ENCODE measurements at regions not wholly inside any gene's neighbourhood (a gene's known extent, or its start where the extent isn't known, plus 50 kb on each side); places are given as distances from the start of the nearest gene placed in this dataset.
"Not testable (repeated sequence)": the region's sequence is repeated elsewhere in the genome, so short reads cannot be mapped to it uniquely, and the experiment has no call there.

DNA sequence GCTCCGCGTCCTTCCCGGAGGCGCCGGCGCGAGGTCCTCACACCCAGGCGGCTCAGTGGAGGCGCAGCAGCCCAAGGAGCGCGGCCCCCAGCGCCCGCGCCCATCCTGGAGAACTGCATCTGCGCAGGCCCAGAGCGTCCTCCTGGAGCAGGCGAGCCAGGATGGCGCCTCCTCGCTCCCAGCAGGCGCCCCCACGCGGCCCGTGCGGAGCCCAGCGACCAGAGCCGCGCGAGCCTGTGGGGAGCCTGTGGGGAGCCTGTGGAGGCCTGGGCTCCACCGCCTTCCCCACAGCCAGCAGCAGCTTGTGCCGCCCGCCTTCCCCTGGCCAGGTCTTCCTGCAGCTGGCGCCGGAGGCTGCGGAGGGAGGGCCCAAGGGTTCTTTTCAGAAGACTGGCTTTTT lies 953.9 kb downstream of the TMEM121 start:
- H3K9me3 ChIP-seq (ENCODE audit: severe bottlenecking); H3K4me3 ChIP-seq (ENCODE audit: low read depth, low read length); DNase-seq; H3K36me3 ChIP-seq; H3K27ac ChIP-seq; H3K27me3 ChIP-seq (ENCODE audit: insufficient read depth, low read depth, severe bottlenecking): not testable (repeated sequence)

DNA sequence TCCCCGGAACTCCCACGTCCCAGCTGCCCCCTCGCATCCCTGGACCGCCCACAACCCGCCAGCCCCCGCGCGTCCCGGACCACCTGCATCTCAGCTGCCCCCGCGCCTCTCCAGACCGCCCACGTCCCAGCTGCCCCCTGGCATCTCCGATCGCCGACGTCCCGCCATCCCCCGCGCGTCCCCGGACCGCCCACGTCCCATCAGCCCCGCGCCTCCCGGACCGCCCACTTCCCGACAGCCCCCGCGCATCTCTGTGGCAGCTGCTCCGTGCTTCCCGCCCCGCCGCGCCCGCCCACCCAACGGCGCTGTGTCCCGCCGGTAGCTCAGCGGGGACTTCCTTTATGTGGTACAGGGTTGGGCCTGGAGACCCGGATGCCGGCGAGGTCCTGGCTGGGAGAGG lies 955.8 kb downstream of the TMEM121 start:
- H3K36me3 ChIP-seq; H3K27me3 ChIP-seq (ENCODE audit: insufficient read depth, low read depth, severe bottlenecking); H3K4me3 ChIP-seq (ENCODE audit: low read depth, low read length); DNase-seq; H3K27ac ChIP-seq; H3K9me3 ChIP-seq (ENCODE audit: severe bottlenecking): not testable (repeated sequence)

DNA sequence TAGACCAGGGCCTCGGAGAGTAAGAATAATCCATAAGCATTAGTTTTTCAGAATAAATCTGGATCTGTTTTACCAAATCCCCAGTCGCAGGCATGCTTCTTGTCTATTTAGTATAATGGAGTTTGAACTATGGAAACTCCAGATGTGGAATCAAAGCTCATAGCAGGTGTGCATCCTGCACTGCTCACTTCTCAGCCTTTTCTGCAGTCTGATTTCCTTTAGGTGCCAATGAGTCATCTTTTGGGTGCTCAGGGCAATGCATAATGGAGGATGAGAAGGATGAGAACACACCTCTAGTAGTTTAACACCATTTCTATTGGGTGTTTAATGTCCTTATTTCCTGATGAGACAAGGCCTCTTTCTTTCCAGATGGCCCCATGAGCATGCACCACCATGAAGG lies 961.2 kb downstream of the TMEM121 start:
- Histone ChIP-seq H3K36me3 (no peaks in the 10 kb centered on the region), H3K9me3 (ENCODE audit: severe bottlenecking) (no peaks in the 10 kb centered on the region), H3K27ac (no peak overlapping the region), H3K27me3 (ENCODE audit: insufficient read depth, low read depth, severe bottlenecking) (peaks cover 26% of the 10 kb centered on the region), H3K4me3 (ENCODE audit: low read depth, low read length) (no peak overlapping the region)
- no peak for DNase-seq
- TF ChIP-seq, protein P1, sequence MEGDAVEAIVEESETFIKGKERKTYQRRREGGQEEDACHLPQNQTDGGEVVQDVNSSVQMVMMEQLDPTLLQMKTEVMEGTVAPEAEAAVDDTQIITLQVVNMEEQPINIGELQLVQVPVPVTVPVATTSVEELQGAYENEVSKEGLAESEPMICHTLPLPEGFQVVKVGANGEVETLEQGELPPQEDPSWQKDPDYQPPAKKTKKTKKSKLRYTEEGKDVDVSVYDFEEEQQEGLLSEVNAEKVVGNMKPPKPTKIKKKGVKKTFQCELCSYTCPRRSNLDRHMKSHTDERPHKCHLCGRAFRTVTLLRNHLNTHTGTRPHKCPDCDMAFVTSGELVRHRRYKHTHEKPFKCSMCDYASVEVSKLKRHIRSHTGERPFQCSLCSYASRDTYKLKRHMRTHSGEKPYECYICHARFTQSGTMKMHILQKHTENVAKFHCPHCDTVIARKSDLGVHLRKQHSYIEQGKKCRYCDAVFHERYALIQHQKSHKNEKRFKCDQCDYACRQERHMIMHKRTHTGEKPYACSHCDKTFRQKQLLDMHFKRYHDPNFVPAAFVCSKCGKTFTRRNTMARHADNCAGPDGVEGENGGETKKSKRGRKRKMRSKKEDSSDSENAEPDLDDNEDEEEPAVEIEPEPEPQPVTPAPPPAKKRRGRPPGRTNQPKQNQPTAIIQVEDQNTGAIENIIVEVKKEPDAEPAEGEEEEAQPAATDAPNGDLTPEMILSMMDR (IDR thresholded peaks at IDR 0.05; ENCODE audit: low read depth, low read length): no peak

DNA sequence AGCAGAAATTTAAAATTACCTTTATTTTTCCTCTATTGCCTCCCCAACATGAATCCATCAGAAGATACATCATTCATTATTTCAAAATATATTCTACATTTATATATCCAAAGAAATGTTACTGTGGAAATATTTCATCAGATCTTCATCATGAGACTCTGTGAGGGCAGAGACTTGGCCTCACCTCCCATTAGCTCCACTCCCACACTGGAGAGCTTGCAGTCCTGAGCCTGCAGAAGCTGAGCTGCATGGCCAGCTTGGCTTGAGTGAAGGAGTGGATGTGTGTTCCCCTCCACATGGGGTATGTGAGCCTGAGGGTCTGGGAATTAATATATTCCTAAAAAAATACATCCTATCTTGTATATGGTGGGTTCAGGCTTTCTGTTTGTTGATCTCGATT lies 961.9 kb downstream of the TMEM121 start:
- DNase-seq: no peak
- H3K4me3 ChIP-seq (ENCODE audit: low read depth, low read length): no peak overlapping the region
- no peaks in the 10 kb centered on the region for H3K9me3 ChIP-seq (ENCODE audit: severe bottlenecking)
- TF ChIP-seq, protein P1 (IDR thresholded peaks at IDR 0.05; ENCODE audit: low read depth, low read length): no peak
- H3K36me3 ChIP-seq: no peaks in the 10 kb centered on the region
- H3K27ac ChIP-seq: no peak overlapping the region
- H3K27me3 ChIP-seq (ENCODE audit: insufficient read depth, low read depth, severe bottlenecking): peaks cover 29% of the 10 kb centered on the region

DNA sequence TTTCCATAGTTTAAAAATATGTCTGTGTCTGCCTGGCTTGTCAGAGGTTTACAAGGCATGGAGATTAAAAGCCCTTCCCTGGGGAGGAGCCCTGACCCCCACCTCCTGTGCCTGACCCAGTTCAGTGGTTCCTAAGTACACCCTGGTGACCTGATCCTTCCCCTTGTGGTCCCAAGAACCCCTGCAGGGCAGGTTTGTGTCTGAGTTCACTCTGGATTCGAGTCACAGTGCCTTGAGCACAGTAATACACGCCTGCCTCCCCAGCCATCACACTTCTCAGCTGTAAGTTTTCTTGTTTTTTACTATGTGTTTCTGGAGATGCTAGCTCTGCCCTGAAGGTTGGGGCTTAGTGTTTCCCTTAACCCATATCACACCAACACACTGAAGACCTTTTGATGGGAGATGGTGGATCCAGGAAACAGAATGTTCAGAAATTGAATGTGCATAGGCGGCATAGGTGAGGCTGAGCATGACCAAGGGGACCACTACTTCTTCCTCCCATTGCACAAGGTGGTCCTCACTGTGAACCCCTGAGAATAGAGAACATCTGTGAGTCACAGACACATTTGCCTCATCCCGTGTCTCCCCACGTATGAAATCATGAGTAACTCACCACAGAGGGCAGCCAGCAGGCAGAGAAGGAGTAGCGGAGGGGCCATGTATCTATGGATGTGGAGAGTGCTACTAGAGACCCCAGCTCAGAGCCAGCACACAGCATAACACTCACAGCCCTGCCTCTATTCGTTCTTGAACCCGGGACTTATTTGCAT lies 962.9 kb downstream of the TMEM121 start:
- TF ChIP-seq, protein P1 (IDR thresholded peaks at IDR 0.05; ENCODE audit: low read depth, low read length): no peak
- Histone ChIP-seq H3K4me3 (ENCODE audit: low read depth, low read length) (no peak overlapping the region), H3K27me3 (ENCODE audit: insufficient read depth, low read depth, severe bottlenecking) (peaks cover 29% of the 10 kb centered on the region), H3K27ac (no peak overlapping the region), H3K36me3 (no peaks in the 10 kb centered on the region), H3K9me3 (ENCODE audit: severe bottlenecking) (no peaks in the 10 kb centered on the region)
- DNase-seq: no peak

DNA sequence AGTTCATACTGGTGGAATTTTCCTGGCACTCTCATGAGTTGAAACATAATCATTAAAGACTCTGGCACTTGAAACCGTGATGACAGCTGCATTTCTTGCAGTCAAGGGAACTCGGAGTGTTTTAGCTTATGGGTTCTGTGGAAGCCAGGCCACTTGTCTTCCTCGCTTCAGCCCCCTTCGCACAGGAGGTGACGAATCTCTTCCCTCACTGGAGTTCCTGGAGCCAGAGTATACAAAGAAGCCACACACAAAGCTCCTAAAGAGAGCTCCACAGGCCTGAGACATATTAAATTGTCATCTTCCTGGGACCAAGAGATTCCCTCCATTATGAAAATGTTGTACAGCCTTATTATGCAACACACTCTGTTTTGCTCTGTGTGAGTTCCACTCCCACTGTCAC lies 964.1 kb downstream of the TMEM121 start:
- H3K27ac ChIP-seq: no peak overlapping the region
- H3K27me3 ChIP-seq (ENCODE audit: insufficient read depth, low read depth, severe bottlenecking): peaks cover 29% of the 10 kb centered on the region
- DNase-seq: no peak
- H3K36me3 ChIP-seq: no peaks in the 10 kb centered on the region
- no peak overlapping the region for H3K4me3 ChIP-seq (ENCODE audit: low read depth, low read length)
- TF ChIP-seq, protein P1 (IDR thresholded peaks at IDR 0.05; ENCODE audit: low read depth, low read length): no peak
- no peaks in the 10 kb centered on the region for H3K9me3 ChIP-seq (ENCODE audit: severe bottlenecking)

DNA sequence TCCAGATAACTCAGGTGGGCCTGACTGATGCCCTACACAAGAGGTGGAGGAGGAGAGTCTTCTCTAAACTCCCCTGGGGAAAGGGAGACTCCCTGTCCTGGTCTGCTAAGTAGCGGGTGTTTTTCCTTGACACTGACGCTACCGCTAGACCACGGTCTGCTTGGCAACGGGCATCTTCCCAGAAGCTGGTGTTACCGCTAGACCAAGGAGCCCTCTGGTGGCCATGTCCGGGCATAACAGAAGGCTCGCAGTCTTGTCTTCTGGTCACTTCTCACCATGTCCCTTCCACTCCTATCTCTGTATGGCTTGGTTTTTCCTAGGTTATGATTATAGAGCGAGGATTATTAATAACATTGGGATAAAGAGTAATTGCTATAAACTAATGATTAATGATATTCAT lies 965.5 kb downstream of the TMEM121 start:
- Histone ChIP-seq H3K27me3 (ENCODE audit: insufficient read depth, low read depth, severe bottlenecking) (peaks cover 24% of the 10 kb centered on the region), H3K27ac (no peak overlapping the region), H3K4me3 (ENCODE audit: low read depth, low read length) (no peak overlapping the region), H3K36me3 (no peaks in the 10 kb centered on the region), H3K9me3 (ENCODE audit: severe bottlenecking) (no peaks in the 10 kb centered on the region)
- DNase-seq: peak; percentile 39
- TF ChIP-seq, protein P1 (IDR thresholded peaks at IDR 0.05; ENCODE audit: low read depth, low read length): peak; percentile 79
